ENCODE measurements at regions not wholly inside any gene's neighbourhood (a gene's known extent, or its start where the extent isn't known, plus 50 kb on each side); places are given as distances from the start of the nearest gene placed in this dataset.
"Not testable (repeated sequence)": the region's sequence is repeated elsewhere in the genome, so short reads cannot be mapped to it uniquely, and the experiment has no call there.

- no peak for TF ChIP-seq CTCF (IDR thresholded peaks at IDR 0.05; ENCODE audit: low read depth, low read length)
- DNase-seq, result no peak
- H3K9me3 ChIP-seq, result no peaks in the 10 kb centered on the region; the same call in 1 of the 2 replicates
- H3K36me3 ChIP-seq, result no peaks in the 10 kb centered on the region
- H3K27me3 ChIP-seq, result no peaks in the 10 kb centered on the region
- H3K4me3 ChIP-seq (ENCODE audit: low read depth, low read length), result no peak overlapping the region
- no peaks in the 10 kb centered on the region for H3K4me1 ChIP-seq
Measured at GRCh38 chr16:26627958-26628357, 438.8 kb upstream of the C16orf82 start.

- H3K36me3 ChIP-seq; H3K9me3 ChIP-seq; H3K4me1 ChIP-seq; H3K4me3 ChIP-seq (ENCODE audit: low read depth, low read length); H3K27me3 ChIP-seq; DNase-seq: not testable (repeated sequence)
Measured at GRCh38 chr16:26631365-26631764, 435.4 kb upstream of the C16orf82 start.

GRCh38 chr16:26642047-26642664, 424.6 kb upstream of the C16orf82 start:
- Histone ChIP-seq H3K36me3 (no peaks in the 10 kb centered on the region), H3K27me3 (no peaks in the 10 kb centered on the region), H3K9me3 (no peaks in the 10 kb centered on the region; the same call in 1 of the 2 replicates), H3K4me1 (no peaks in the 10 kb centered on the region), H3K4me3 (ENCODE audit: low read depth, low read length) (no peak overlapping the region)
- TF ChIP-seq CTCF (IDR thresholded peaks at IDR 0.05; ENCODE audit: low read depth, low read length), result no peak
- DNase-seq, result no peak

- Histone ChIP-seq H3K4me1 (no peaks in the 10 kb centered on the region), H3K36me3 (no peaks in the 10 kb centered on the region)
Measured at GRCh38 chr16:26643519-26643918, 423.2 kb upstream of the C16orf82 start.

GRCh38 chr16:26644912-26645543, 421.7 kb upstream of the C16orf82 start:
- no peaks in the 10 kb centered on the region for H3K27me3 ChIP-seq
- no peak for TF ChIP-seq CTCF (IDR thresholded peaks at IDR 0.05; ENCODE audit: low read depth, low read length)
- H3K4me1 ChIP-seq, result no peaks in the 10 kb centered on the region
- DNase-seq, result no peak
- H3K4me3 ChIP-seq (ENCODE audit: low read depth, low read length), result no peak overlapping the region
- no peaks in the 10 kb centered on the region; the same call in 1 of the 2 replicates for H3K9me3 ChIP-seq
- H3K36me3 ChIP-seq, result no peaks in the 10 kb centered on the region

More at GRCh38 chr16:26643519-26643918, 423.2 kb upstream of the C16orf82 start:
- no peak for TF ChIP-seq CTCF (IDR thresholded peaks at IDR 0.05; ENCODE audit: low read depth, low read length)
- Histone ChIP-seq H3K9me3 (no peaks in the 10 kb centered on the region; the same call in 1 of the 2 replicates), H3K4me3 (ENCODE audit: low read depth, low read length) (no peak overlapping the region), H3K27me3 (no peaks in the 10 kb centered on the region)
- no peak for DNase-seq

- TF ChIP-seq CTCF (IDR thresholded peaks at IDR 0.05; ENCODE audit: low read depth, low read length), result no peak
- H3K4me1 ChIP-seq, result no peaks in the 10 kb centered on the region
- no peaks in the 10 kb centered on the region for H3K36me3 ChIP-seq
- no peak for DNase-seq
- H3K9me3 ChIP-seq, result no peaks in the 10 kb centered on the region; the same call in 1 of the 2 replicates
- no peaks in the 10 kb centered on the region for H3K27me3 ChIP-seq
- H3K4me3 ChIP-seq (ENCODE audit: low read depth, low read length), result no peak overlapping the region
Measured at GRCh38 chr16:26645614-26646013, 421.1 kb upstream of the C16orf82 start.
